Panc1 (cell line): ENCODE measurements at regions not wholly inside any gene's neighbourhood (a gene's known extent, or its start where the extent isn't known, plus 50 kb on each side); places are given as distances from the start of the nearest gene placed in this dataset.

Experiments
- ATAC-seq: fragments of 200-7000 bp; cut with Tn5 transposase; 2 replicates; pipeline ENCODE4 v1.9.1; 2020; ENCODE audit warnings: mild to moderate bottlenecking, moderate library complexity
- BruUV-seq: library from RNA; stranded (reverse); fragments of 400-500 nt; replicated peaks from 2 replicates; lab custom pipeline; 2021; lab: Mats Ljungman, UMichigan
- CTCF ChIA-PET: fragments of 300-600 bp; sonication (Branson Sonifier 250); formaldehyde crosslinking; loops from one replicate; lab custom pipeline; 2022; ENCODE audit warnings: antibody characterized with exemption; lab: Charles Lee
- POLR2A ChIA-PET: fragments of 300-600 bp; sonication (Branson Sonifier 250); formaldehyde crosslinking; loops from one replicate; lab custom pipeline; 2022; ENCODE audit warnings: antibody characterized with exemption; lab: Charles Lee
- DNase-seq: peaks from one replicate; pipeline ENCODE4 v3.0.0-alpha.2; 2010; ENCODE audit warnings: low read depth, low spot score
- H3K27ac ChIP-seq: 2 replicates; pipeline ENCODE4 v1.5.1; 2011; ENCODE audit warnings: mild to moderate bottlenecking, low read length, inconsistent platforms
- H3K27me3 ChIP-seq: fragments of 200-500 bp; sonication (Bioruptor generic); 2 replicates; pipeline ENCODE4 v1.6.0; 2014; ENCODE audit warnings: low read length, inconsistent platforms; ENCODE audit not compliant: control insufficient read depth, insufficient read depth
- H3K36me3 ChIP-seq: fragments of 200-500 bp; sonication (Bioruptor generic); 2 replicates; pipeline ENCODE4 v1.5.1; 2014; ENCODE audit warnings: inconsistent platforms, mild to moderate bottlenecking, low read length, moderate library complexity; ENCODE audit not compliant: control insufficient read depth, insufficient read depth
- H3K4me1 ChIP-seq: 2 replicates; pipeline ENCODE4 v1.5.1; 2011; ENCODE audit warnings: inconsistent platforms, mild to moderate bottlenecking, low read length, moderate library complexity; ENCODE audit not compliant: control insufficient read depth, insufficient read depth
- H3K4me3 ChIP-seq, 2 experiments: 2 replicates each; pipeline ENCODE4 v1.5.1; 2011 to 2012; ENCODE audit warnings: low read depth in 2 of 2, low read length in 2 of 2, mild to moderate bottlenecking in 2 of 2, inconsistent platforms in 1 of 2, moderate library complexity in 1 of 2
- H3K9me3 ChIP-seq: fragments of 200-500 bp; sonication (Bioruptor generic); 2 replicates; pipeline ENCODE4 v1.5.1; 2014; ENCODE audit warnings: low read depth, mild to moderate bottlenecking, inconsistent platforms, low read length, moderate library complexity; ENCODE audit not compliant: control insufficient read depth, insufficient read depth
- CTCF ChIP-seq: fragments of 450-650 bp; IDR thresholded peaks from 2 replicates; pipeline ENCODE4 v1.5.1; 2017; ENCODE audit warnings: mild to moderate bottlenecking
- REST ChIP-seq, 2 experiments: IDR thresholded peaks; 2 replicates each; pipeline ENCODE4 v1.6.1; 2011 to 2012; ENCODE audit warnings: low read depth in 2 of 2, control low read depth in 1 of 2, low read length in 1 of 2, mild to moderate bottlenecking in 1 of 2, moderate library complexity in 1 of 2; ENCODE audit not compliant: insufficient read depth in 1 of 2
- SIN3A ChIP-seq: IDR thresholded peaks from 2 replicates; pipeline ENCODE4 v1.6.1; 2012; ENCODE audit warnings: low read depth, mild to moderate bottlenecking, low read length, moderate library complexity, borderline replicate concordance; ENCODE audit not compliant: insufficient read depth
- TCF7L2 ChIP-seq: IDR thresholded peaks from 2 replicates; pipeline ENCODE4 v1.6.1; 2011; ENCODE audit warnings: mild to moderate bottlenecking, low read depth, low read length, inconsistent platforms
- in situ Hi-C: cut with HindIII; loops from 2 replicates; pipeline ENCODE4 v1.10.0; 2016; ENCODE audit warnings: low sequenced_read_pairs, low pct_unique_long_range_greater_than_20kb
- intact Hi-C: fragments of 100-400 bp; cut with micrococcal nuclease; formaldehyde crosslinking; loops from one replicate; pipeline ENCODE4 v1.10.0; 2022; ENCODE audit not compliant: unreplicated experiment

- Histone ChIP-seq H3K9me3 (no peaks in the 10 kb centered on the region), H3K27me3 (no peaks in the 10 kb centered on the region), H3K36me3 (no peaks in the 10 kb centered on the region), H3K27ac (no peak overlapping the region), H3K4me3 (no peak overlapping the region), H3K4me1 (no peaks in the 10 kb centered on the region)
- ChIA-PET CTCF (no interaction called here), POLR2A (no interaction called here)
- DNase-seq (no peak), ATAC-seq (no peak)
- in situ Hi-C loops (no loop called here), intact Hi-C loops (no loop called here)
- TF ChIP-seq REST (IDR thresholded peaks at IDR 0.05; ENCODE audit: insufficient read depth in 1 of 2, low read depth in 2 of 2, low read length in 1 of 2): no peak
- no peak for TF ChIP-seq CTCF
- BruUV-seq: no TSS peak
These were observed 619.7 kb downstream of the MID1IP1 start for GRCh38 chrX:39421006-39421405.

GRCh38 chrX:39425124-39425806, 624.0 kb downstream of the MID1IP1 start:
- Histone ChIP-seq H3K4me3 (no peak overlapping the region), H3K27ac (no peak overlapping the region), H3K4me1 (no peaks in the 10 kb centered on the region), H3K27me3 (no peaks in the 10 kb centered on the region), H3K36me3 (no peaks in the 10 kb centered on the region), H3K9me3 (no peaks in the 10 kb centered on the region)
- no peak for TF ChIP-seq REST (IDR thresholded peaks at IDR 0.05; ENCODE audit: insufficient read depth in 1 of 2, low read depth in 2 of 2, low read length in 1 of 2)
- TF ChIP-seq SIN3A: no peak
- TF ChIP-seq TCF7L2: no peak
- DNase-seq: no peak
- CTCF ChIA-PET: no interaction called here
- in situ Hi-C loops (no loop called here), intact Hi-C loops (no loop called here)
- POLR2A ChIA-PET: no interaction called here
- no TSS peak for BruUV-seq
- ATAC-seq: no peak
